SIG-M5 (cell line): ENCODE measurements at regions not wholly inside any gene's neighbourhood (a gene's known extent, or its start where the extent isn't known, plus 50 kb on each side); places are given as distances from the start of the nearest gene placed in this dataset.

ENCODE experiments used
- DNase-seq: peaks from one replicate; lab custom pipeline; 2025; lab: John Stamatoyannopoulos, UW

DNA sequence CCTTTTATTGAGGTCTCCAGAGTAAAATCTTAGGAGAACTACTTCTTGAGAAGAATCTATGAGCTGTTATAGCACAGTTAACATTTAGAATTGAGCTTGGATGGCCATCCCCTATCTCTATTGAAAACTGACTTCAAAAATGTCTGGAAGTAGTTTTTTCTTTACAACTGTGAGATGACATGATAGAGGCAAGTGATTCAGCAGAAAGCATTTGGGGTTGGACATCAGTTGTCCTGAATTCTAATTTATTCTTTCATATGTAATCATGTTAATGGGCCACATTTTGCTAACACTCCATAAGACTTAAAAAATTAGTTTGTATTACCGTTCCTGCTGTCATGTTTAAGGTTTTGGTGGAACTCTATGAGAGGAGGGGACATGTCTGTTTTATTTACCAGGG, 237.0 kb upstream of the SLC14A2 start:
- no peak for DNase-seq

DNA sequence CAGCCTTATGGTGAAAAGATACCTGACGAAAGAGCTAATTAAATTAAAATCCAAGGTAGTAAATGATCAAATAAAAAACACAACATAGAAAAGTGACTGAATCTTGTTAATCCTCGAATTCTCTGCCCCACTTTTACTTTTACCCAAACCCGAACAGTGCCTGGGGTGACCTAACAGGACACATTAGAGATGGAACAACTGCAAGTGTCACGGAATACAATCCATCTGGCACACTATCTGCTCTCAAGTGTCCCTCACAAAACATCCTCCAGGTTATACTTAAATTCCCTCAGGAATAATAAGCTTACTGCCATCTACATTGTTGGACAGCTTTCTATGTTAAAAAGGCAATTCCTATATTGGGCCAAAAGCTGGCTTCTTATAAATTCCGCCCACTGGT, 236.3 kb upstream of the SLC14A2 start:
- no peak for DNase-seq

DNA sequence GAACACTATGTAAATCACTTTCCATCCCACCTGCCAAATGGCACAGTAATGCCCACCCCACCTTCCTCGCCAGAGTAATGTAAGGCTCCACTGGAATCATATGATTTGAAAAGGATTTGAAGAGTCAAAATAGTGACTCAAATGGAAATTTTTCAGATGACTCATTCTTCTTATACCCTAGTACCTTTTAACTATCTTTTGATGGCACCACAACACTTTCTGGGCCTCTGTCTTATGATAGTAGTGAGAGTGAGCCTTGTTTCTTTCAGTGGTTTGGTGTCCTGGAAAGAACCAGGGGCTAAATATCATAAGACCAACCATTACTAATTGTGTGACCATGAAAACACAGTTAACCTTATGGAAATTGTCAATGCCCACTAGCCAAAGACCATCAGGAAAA, 235.4 kb upstream of the SLC14A2 start:
- no peak for DNase-seq

DNA sequence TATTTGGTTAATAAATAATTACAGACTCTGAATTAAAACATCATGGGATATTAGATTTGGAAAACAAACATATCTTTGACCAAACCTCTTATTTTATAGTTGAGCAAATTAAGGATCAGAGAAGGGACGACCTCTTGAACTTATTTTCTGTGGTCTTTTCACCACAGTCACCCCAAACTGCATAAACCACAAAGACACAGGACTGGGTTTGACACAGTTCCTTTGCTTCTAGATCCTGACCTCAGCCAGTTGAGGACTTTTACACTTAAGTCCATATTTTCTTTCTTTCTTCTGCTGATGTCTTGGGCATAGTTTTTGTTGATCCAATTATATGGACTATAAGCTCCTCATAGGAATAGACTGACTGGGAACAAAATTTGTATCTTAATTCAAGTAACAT, 234.0 kb upstream of the SLC14A2 start:
- DNase-seq, result no peak

DNA sequence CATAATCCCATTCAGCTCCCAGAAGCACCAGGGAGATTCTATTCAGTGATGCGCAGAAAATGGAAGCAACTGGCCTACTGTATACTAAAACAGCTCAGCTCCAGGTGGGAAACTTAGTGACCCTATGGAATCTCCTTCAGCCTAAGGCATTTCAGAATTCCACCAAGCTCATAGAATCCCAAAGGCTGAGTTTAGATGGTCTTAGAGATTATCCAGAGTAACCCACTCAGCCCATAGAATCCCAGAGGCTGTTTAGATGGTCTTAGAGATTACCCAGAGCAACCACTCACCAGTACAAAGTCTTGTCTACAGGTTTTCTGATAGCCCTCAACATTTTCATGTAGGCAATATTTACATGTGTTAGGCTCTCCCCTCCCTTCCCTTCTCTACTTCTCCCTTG, 232.0 kb upstream of the SLC14A2 start:
- DNase-seq, result no peak

DNA sequence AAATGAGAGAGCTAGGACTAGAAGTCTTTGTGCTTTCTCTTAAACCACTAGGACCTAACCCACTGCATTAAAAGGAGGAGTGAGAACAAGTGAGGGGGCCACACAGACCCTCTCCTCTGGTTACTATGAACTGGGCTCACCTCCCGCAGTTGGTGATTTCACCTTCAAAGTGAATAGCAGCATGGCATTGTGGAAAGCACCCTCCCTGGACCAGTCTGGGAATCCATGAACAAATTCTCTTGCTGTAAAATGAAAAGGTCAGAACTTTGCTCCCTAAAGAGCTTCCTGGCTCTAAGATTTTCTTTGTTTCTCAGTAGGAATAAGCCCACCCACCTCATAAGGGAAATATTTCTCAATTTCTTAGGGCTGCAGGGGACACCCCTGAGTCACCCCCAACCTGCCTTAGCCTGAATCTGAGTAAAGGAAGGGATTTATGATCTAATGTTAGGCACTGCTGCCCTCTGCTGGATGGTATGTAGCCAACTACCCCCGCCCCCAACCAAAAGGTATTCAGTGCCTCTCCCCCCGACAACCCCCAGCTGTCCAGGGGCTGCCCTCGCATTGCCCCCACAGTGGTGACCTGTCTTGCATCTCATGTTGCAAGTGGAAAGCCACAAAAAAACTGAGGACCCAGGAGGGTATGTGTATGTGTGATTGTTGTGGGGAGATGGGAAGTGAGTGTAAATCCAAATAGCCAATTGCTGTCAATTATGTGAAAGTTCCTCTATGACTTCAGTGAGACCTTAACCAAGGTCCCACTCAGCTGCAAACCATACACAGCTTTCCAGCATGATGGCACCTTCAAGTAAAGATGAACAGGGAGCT, 230.9 kb upstream of the SLC14A2 start:
- DNase-seq, result no peak

DNA sequence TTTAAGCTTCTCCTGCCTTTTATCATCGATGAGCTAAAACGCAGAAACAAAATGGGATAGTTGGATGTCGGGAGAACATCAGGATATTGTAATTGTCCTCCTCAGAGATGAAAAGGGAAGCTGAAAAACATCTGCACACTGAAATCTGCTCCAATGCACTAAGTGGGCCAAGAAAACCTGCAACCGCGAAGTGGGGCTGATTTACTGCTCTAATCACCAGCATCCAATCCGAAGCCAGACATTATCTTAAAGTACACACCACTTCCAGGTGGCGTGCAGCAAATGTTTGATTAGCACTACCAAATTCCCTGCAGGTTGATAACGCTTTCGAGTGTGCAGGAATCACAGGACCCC, 230.3 kb upstream of the SLC14A2 start:
- DNase-seq, result no peak

DNA sequence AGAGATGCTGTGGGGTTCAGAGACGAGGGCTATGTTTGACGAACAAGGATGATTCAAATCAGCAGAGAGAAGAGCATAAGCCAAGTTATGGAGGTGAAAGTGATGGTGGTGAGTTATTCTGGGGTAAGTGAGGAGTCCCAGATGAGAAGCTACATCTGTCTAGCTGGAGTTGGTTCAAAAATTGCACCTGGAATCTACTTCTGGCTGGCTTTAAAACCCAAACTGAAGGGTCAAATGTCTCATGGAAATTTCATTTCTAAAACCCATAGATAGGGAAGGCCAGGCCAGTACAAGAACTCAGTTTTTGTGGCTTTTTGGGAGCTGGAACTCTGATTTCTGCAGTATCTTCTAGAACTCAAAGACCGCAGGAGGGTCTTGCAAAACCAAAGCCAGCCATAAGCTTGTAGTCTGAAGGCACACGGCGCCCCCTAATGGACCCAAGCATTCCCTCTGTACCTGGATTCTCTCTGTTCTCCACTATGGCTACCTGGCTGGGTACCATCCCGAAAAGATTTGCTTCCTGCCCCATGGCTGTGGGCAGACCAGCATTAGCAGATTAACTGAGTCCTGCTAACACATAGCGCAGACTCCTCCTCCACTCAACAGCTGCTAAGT, 229.1 kb upstream of the SLC14A2 start:
- DNase-seq, result no peak

DNA sequence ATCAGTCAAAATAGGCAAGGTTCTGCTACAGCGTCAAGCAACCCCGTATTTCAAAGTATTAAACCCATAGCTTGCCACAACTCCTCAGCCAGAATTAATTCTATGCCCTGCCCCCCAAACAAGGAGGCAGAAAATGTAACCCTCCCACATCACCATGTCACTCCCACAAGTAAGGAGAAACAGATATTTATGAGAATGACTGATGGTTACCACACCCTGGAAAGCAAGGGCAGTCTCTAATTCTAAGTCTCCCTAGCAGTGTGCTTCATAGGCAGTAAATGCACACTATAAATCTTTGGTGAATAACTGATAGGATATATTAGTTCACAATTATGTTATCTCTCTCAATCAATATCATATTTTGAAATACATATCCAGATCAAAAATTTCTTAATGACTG, 228.0 kb upstream of the SLC14A2 start:
- DNase-seq, result no peak

DNA sequence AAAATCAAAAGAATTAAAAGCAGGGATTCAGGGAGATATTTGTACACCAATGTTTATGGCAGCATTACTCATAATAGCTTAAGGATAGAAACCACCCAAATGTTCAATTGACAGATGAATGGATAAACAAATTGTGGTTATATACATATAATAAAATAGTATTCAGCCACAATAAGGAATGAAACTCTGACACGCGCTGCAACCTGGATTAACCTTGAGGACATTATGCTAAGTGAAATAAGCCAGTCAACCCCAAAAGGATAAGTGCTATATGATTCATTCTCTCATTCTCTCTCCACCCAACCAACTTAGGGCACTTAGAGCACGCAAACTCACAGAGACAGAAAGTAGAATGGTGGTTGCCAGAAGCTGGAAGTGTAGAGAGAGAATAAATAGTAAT, 216.8 kb upstream of the SLC14A2 start:
- DNase-seq, result no peak

DNA sequence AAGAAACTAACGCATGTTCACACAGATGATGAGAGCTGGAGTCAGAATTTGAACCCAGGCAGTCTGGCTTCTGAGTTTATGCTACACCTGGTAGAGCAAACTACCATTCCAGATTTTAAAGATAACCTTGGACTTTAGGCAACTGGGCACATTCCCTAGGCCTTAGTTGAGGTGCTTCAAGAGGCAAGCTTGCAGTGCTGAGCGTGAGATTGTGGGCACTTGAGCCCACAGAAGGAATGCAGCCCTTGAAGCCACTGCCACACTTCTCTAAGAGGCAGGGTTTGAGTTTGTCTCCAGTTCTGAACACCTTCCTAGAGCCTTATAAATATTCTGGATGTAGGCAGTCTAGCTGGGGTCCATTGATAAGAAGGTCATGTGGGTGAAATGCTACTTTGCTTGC, 216.1 kb upstream of the SLC14A2 start:
- no peak for DNase-seq

DNA sequence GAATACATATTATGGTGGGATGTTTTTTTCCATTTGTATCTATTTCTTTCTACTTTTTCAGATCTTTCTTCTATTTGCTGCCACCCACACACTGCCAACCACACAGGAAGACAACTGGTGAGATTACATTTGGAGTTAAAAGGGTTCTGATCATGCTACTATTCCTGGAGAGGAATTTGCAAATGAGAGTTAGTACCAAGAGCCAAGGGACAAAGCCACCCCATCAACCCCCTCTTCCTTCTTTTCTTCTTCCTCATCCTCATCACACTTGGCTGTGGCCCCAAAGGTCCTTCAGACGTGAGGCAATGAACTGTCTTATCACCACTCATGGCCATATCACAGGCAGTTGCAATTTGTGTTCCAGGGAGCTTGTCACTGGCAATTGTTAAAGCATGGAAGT, 215.6 kb upstream of the SLC14A2 start:
- no peak for DNase-seq

DNA sequence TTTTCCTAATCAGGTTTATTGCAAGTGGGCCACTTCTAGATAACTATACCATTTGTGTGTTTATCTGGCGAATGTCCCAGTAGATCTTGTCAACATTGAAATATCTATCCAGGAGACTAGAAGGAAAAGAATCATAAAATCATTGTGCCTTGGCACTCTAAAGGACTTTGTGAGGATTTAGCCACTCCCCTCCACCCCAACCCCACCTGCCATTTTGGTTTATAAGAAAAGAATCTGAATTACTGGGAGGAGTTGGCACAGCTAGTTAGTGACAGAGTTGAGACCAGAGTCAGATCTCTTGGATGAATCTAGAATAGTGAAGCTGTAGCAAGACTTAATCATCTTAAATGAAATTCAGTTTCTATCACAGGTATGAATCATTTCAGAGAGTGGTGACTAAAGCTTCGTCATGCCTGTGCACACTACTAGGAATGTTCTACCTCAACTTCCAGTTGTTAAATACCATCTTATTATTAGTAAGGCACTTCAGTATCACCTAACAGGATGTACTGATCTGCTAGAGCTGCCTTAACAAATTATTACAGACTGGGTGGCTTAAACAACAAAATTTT, 212.7 kb upstream of the SLC14A2 start:
- DNase-seq, result no peak

DNA sequence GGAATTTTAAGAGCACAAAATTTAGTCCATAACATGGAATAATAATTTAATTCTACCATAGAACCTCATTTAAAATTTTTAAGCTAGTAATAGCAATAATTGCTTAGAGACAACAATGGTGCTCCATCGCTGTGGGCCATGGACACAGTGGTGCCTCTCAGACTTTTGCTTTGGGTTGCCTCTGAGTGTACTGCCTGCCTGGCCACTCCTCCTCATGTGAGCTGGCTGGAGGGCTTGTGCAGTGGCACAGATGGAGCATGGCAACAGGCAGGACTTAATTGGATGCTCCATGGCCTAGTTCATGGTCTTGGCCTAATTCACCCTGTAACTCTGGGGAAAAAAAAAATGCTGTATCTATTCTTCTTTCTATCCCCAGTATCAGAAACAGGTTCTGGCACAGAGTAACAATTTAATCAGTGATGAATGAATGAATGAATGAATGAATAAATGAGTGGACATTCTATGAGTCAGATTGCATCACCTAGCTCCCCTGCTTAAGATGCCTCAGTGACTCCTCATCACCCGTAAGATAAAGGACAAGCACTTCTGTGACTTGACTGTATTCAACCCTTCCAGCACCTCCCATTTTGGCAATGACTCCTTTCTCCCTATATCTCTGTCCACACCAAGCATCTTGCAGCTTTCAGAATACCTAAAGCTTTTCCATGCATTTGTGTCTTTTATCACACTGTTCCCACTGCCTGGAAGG, 211.8 kb upstream of the SLC14A2 start:
- no peak for DNase-seq

DNA sequence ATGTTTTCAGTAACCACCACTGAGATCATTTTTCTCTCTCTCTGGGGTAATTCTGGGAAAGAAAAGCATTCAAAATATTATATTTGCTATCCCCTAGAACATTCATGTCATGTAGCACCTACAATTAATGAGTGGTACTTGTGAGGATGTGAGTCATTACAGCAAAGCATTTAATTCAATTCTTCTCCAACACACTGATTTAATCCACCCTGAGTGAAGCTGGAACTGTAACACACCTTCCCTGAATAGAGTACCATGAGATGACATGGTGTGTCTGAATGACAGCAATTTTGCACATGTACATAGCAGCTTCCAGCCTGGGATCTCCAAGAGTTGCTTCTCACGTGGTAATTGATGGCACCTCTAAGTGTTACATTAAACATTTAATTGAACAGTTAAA, 207.1 kb upstream of the SLC14A2 start:
- no peak for DNase-seq

DNA sequence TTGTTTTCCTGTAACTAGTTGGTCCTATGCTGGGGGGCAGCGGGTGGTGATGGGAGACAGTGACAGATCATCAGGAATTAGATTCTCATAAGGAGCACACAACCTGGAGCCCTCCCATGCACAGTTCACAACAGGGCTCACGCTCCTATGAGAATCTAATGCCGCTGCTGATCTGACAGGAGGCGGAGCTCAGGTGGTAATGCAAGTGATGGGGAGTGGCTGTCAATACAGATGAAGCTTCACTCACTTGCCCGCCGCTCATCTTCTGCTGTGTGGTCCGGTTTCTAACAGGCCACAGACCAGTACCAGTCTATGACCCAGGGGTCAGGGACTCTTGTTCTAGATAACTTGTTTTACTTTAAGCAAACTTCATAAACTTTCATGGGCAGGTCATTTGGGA, 205.3 kb upstream of the SLC14A2 start:
- DNase-seq, result no peak

DNA sequence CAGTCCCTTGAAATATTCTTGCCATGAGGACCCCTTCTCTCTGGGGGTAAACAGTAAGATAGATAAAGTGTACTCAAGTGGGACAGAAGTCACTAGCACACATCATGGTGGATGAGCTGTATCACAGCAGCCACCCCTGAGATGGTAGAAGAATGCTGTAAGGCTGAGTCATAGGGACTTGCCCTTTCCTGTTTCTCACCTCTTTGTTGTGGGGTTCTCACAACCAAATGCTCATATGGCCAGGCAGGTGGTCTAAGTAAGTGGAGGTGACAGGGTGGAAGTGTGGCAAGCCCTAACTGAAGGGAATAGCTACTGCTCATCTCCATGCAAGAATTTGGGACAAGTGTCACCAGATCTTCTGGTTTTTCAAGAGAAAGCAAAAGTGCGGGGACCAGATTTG, 202.7 kb upstream of the SLC14A2 start:
- no peak for DNase-seq

DNA sequence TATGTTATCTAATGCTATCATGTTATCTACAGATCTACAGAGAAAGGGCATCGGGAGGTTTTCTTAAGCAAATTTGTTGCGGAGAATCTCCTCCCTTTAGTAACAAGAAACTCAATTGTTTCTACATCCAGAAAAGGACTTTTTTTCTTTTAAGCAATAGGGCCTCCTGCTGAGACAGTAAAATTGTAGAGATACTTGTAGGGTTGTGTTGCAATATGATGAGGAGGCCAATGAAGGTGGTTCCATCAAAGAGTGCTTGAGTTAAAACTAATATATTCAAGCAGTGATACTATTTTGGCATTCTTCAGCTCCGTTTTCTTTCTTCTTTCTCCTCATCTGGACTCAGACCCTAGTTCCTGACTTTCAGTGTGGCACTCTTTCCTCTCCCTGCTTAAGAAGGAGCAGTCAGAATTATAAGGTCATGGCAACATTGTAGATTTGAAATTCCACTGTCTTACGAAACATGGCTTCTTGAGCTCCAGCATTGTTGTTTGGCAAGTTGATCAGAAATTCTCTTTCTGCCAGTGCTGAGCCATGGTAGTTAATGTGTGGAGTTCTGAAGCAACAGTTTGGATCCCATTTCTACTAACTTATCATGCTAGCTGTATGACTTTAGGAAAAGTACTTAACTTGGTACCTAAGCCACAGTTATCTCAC, 202.0 kb upstream of the SLC14A2 start:
- no peak for DNase-seq

DNA sequence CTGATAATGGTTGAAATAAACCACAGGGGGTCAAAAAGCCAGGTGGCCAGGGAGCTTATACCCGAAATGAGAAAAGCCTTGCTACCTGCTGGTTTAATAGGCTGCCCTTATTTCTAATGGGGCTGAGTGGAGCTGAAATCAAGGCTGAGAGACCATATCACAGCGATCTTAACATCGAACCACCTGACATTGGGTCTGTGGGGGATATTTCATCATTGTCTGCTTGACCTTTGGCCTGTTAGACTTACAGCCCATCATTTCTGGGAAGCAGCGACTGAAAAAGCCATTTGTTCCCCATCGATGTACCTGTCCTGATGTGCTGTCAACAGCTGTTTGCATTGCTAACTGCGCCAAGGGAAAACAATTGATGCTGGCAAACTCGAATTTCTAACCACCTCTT, 199.7 kb upstream of the SLC14A2 start:
- no peak for DNase-seq

DNA sequence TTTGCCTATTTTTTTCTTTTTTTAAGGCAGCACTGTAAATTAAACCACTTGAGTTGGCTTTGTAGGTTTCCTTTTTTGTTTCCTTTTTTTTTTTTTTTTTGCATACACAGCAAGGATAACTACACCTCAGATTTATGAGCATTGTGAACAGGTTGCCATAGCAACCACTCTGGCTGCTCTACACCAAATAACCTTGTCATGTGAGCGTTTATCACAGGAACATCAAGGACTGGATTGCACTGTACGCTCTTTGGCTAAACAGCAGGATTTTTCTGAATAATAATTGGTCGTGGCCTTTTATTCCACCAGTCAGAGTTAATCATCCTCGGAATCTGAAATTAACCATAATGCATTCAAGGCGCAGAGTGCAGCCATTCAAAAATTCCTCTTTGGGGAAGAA, 199.1 kb upstream of the SLC14A2 start:
- no peak for DNase-seq

DNA sequence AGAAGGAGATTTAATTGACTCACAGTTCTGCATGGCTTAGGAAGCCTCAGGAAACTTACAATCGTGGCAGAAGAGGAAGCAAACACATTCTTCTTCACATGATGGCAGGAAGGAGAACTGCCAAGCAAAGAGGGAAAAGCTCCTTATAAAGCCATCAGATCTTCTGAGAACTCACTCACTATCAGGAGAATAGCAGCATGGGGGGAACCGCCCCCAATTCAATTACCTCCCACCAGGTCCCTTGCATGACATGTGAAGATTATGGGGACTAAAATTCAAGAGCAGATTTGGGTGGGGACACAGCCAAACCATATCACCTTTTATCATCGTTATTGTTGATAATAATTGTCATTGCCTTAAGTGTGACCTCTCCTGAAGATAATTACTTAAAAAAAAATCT, 197.9 kb upstream of the SLC14A2 start:
- DNase-seq, result no peak

DNA sequence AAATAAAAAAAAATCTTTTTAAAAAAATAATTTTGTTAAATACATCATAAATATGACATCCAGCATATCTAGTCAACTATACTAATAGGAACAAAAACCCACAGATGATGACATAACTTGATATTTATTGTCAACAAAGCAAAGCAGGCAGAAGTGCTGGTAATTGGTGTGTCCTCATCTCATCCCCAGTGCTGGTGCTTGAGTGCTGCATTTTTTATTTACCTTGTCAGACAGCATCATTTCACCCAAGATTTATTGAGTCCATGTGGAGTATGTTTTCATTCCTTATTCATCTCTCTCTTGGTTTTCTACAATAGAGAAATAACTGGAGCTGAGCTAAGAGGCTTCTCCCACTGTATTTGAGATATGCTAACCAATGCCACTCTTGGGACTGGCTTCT, 191.6 kb upstream of the SLC14A2 start:
- DNase-seq, result no peak

DNA sequence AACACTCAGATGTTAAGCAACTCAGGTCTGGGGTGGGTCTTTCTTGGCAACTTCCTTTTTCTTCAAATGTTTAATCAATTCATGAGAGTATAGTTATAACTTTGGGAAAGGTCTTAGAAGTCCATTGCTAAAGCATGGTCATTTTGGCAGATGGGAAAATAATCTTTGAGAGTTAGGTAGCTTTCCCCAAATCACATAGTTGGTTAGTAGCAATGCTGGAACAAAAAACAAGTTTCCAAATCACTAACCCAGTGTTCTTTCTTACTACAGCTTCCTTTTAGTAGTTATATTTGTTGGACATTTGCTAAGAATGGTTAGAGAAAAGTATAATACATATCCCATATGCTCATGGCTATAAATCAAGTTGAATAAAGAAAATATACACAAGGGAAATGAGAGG, 185.2 kb upstream of the SLC14A2 start:
- DNase-seq, result no peak
